HCT116 (cell line): ENCODE measurements at regions not wholly inside any gene's neighbourhood (a gene's known extent, or its start where the extent isn't known, plus 50 kb on each side); places are given as distances from the start of the nearest gene placed in this dataset.

Source experiments
- ATAC-seq: fragments of 200-7000 bp; cut with Tn5 transposase; 2 replicates; pipeline ENCODE4 v1.9.1; 2020; ENCODE audit warnings: mild to moderate bottlenecking, moderate library complexity
- BruUV-seq: library from RNA; stranded (reverse); fragments of 400-500 nt; replicated peaks from 2 replicates; lab custom pipeline; 2021; lab: Mats Ljungman, UMichigan
- CTCF ChIA-PET: fragments of 300-600 bp; sonication (Branson Sonifier 250); formaldehyde crosslinking; loops from one replicate; lab custom pipeline; 2021; ENCODE audit warnings: antibody characterized with exemption; lab: Charles Lee
- POLR2A ChIA-PET: fragments of 300-600, 350-600 bp; sonication (Branson Sonifier 250); formaldehyde crosslinking; loops from one replicate; lab custom pipeline; 2021; ENCODE audit warnings: antibody characterized with exemption; lab: Charles Lee
- RAD21 ChIA-PET, 2 experiments: fragments of 300-600 bp; sonication (Branson Sonifier 250); formaldehyde crosslinking; loops; one replicate each; lab custom pipeline; 2023; ENCODE audit warnings: low total read pairs in 2 of 2; ENCODE audit not compliant: uncharacterized antibody in 2 of 2, unreplicated experiment in 2 of 2, low non-redundant PET in 1 of 2; lab: Charles Lee
- DNase-seq: peaks from one replicate; pipeline ENCODE4 v3.0.0-alpha.2; 2010; ENCODE audit warnings: low read depth, low spot score
- H2AFZ ChIP-seq: fragments of 200-600 bp; shearing (Covaris generic), sonication (generic); 2 replicates; pipeline ENCODE4 v1.6.1; 2017; ENCODE audit warnings: low read depth, mixed run types, mixed read lengths, antibody characterized with exemption, low read length; ENCODE audit not compliant: poor library complexity, severe bottlenecking
- H3K27ac ChIP-seq: 2 replicates; pipeline ENCODE4 v1.5.1; 2012; ENCODE audit warnings: low read depth, low read length
- H3K27me3 ChIP-seq: fragments of 200-600 bp; sonication (generic); 2 replicates; pipeline ENCODE4 v1.6.1; 2016; ENCODE audit warnings: mixed run types, low read length, mixed read lengths; ENCODE audit not compliant: insufficient read depth
- H3K36me3 ChIP-seq, 2 experiments: fragments of 200-500 bp in 1 of 2; fragments of 200-600 bp in 1 of 2; sonication (Bioruptor generic) in 1 of 2; sonication (generic) in 1 of 2; 2 replicates each; pipeline versions ENCODE4 v1.5.1 to v1.6.1; 2014 to 2016; ENCODE audit warnings: low read length in 2 of 2, inconsistent platforms in 1 of 2, mixed read lengths in 1 of 2, mixed run types in 1 of 2; ENCODE audit not compliant: insufficient read depth in 2 of 2, control insufficient read depth in 1 of 2
- H3K4me1 ChIP-seq, 2 experiments: fragments of 200-600 bp in 1 of 2; sonication (generic) in 1 of 2; 2 replicates each; pipeline versions ENCODE4 v1.5.1 to v1.6.1; 2012 to 2017; ENCODE audit warnings: low read length in 2 of 2, inconsistent platforms in 1 of 2, mild to moderate bottlenecking in 1 of 2, mixed read lengths in 1 of 2, mixed run types in 1 of 2, moderate library complexity in 1 of 2; ENCODE audit not compliant: insufficient read depth in 2 of 2, control insufficient read depth in 1 of 2
- H3K4me2 ChIP-seq: fragments of 200-600 bp; sonication (generic); 2 replicates; pipeline ENCODE4 v1.6.1; 2017; ENCODE audit warnings: mixed run types, low read length, mixed read lengths
- H3K4me3 ChIP-seq, 2 experiments: fragments of 200-600 bp in 1 of 2; sonication (generic) in 1 of 2; replicated peaks in 1 of 2; 2 replicates each; pipeline ENCODE4 v1.5.1; 2011 to 2016; ENCODE audit warnings: low read length in 2 of 2, control low read depth in 1 of 2, low read depth in 1 of 2, mild to moderate bottlenecking in 1 of 2, mixed read lengths in 1 of 2, mixed run types in 1 of 2
- H3K79me2 ChIP-seq: fragments of 200-600 bp; sonication (generic); 2 replicates; pipeline ENCODE4 v1.6.1; 2017; ENCODE audit warnings: mild to moderate bottlenecking, mixed run types, low read length, moderate library complexity, mixed read lengths; ENCODE audit not compliant: insufficient read depth
- H3K9ac ChIP-seq: fragments of 200-600 bp; sonication (generic); 2 replicates; pipeline ENCODE4 v1.6.1; 2016; ENCODE audit warnings: low read length, mixed read lengths
- H3K9me2 ChIP-seq: fragments of 200-600 bp; sonication (generic), shearing (Covaris generic); 2 replicates; pipeline ENCODE4 v1.6.1; 2017; ENCODE audit warnings: mixed run types, mild to moderate bottlenecking, moderate library complexity; ENCODE audit not compliant: insufficient read depth
- H3K9me3 ChIP-seq, 2 experiments: fragments of 200-500 bp in 1 of 2; fragments of 200-600 bp in 1 of 2; sonication (Bioruptor generic) in 1 of 2; sonication (generic) in 1 of 2; 2 replicates each; pipeline ENCODE4 v1.6.1; 2014 to 2017; ENCODE audit warnings: low read length in 2 of 2, mixed read lengths in 2 of 2, inconsistent platforms in 1 of 2, low read depth in 1 of 2, mild to moderate bottlenecking in 1 of 2, mixed run types in 1 of 2, moderate library complexity in 1 of 2; ENCODE audit not compliant: control insufficient read depth in 1 of 2, insufficient read depth in 1 of 2
- H4K20me1 ChIP-seq: fragments of 200-600 bp; sonication (generic), shearing (Covaris generic); 2 replicates; pipeline ENCODE4 v1.6.1; 2017; ENCODE audit warnings: mixed run types, mild to moderate bottlenecking, moderate library complexity; ENCODE audit not compliant: insufficient read depth
- EZH2phosphoT487 ChIP-seq: fragments of 200-600 bp; IDR thresholded peaks from 2 replicates; pipeline ENCODE4 v1.6.1; 2018; ENCODE audit warnings: antibody characterized with exemption, borderline replicate concordance
- JUND ChIP-seq: IDR thresholded peaks from 2 replicates; pipeline ENCODE4 v1.6.1; 2012
- YY1 ChIP-seq: IDR thresholded peaks from 2 replicates; pipeline ENCODE4 v1.6.1; 2011; ENCODE audit warnings: low read length, low read depth, moderate library complexity, mild to moderate bottlenecking; ENCODE audit not compliant: insufficient replicate concordance; ENCODE audit errors: extremely low read depth
- ZFX ChIP-seq: fragments of 450-650 bp; IDR thresholded peaks from 2 replicates; pipeline ENCODE4 v1.6.1; 2017
- ZNF274 ChIP-seq: fragments of 200-500 bp; sonication (Bioruptor generic); IDR thresholded peaks from 2 replicates; pipeline ENCODE4 v1.6.1; 2014; ENCODE audit warnings: mild to moderate bottlenecking, low read depth, low read length, inconsistent platforms
- intact Hi-C: fragments of 100-400 bp; cut with micrococcal nuclease; formaldehyde crosslinking; loops from 2 replicates; pipeline ENCODE4 v1.10.0; 2022
- TF ChIP-seq, protein P1 (sequence below), 3 experiments: fragments of 200-600 bp in 1 of 3; sonication (generic) in 1 of 3; IDR thresholded peaks in 2 of 3; conservative IDR thresholded peaks in 1 of 3; 2 replicates each; pipeline ENCODE4 v1.5.1; 2012 to 2017; ENCODE audit warnings: low read depth in 2 of 3, low read length in 2 of 3, antibody characterized with exemption in 1 of 3, borderline replicate concordance in 1 of 3, control low read depth in 1 of 3, mild to moderate bottlenecking in 1 of 3, mixed read lengths in 1 of 3, mixed run types in 1 of 3, moderate library complexity in 1 of 3; ENCODE audit not compliant: insufficient read depth in 1 of 3

DNA sequence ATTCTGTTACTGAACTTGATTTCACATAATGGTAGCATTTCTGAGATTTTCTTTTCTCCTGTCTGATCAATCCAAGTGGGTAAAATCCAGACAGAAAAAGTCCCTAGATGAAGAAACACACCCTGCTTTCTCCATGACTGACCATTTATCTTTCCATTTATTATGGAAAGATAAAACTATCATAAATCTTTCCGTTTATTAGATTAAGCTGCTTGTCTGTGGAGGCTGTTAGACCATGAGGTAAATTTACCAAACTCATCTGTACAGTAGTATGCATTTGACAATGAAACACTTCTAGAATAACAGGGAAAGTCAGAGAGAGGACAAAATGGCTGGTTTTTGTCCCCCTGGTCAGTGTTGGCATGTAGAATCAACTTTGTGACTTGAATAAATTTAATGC is 491.2 kb upstream of the SEMA6A start:
- ChIA-PET RAD21 (no interaction called here), CTCF (no interaction called here), POLR2A (no interaction called here)
- no peak overlapping the region for H3K4me2 ChIP-seq
- H3K27ac ChIP-seq = no peak overlapping the region
- H3K4me3 ChIP-seq = no peak overlapping the region
- H3K4me1 ChIP-seq = no peaks in the 10 kb centered on the region
- H3K79me2 ChIP-seq = no peaks in the 10 kb centered on the region
- no peaks in the 10 kb centered on the region for H3K9me2 ChIP-seq
- H3K9me3 ChIP-seq = no peaks in the 10 kb centered on the region
- TF ChIP-seq ZFX (no peak), ZNF274 (no peak), YY1 (no peak), EZH2phosphoT487 (no peak)
- TF ChIP-seq, protein P1, sequence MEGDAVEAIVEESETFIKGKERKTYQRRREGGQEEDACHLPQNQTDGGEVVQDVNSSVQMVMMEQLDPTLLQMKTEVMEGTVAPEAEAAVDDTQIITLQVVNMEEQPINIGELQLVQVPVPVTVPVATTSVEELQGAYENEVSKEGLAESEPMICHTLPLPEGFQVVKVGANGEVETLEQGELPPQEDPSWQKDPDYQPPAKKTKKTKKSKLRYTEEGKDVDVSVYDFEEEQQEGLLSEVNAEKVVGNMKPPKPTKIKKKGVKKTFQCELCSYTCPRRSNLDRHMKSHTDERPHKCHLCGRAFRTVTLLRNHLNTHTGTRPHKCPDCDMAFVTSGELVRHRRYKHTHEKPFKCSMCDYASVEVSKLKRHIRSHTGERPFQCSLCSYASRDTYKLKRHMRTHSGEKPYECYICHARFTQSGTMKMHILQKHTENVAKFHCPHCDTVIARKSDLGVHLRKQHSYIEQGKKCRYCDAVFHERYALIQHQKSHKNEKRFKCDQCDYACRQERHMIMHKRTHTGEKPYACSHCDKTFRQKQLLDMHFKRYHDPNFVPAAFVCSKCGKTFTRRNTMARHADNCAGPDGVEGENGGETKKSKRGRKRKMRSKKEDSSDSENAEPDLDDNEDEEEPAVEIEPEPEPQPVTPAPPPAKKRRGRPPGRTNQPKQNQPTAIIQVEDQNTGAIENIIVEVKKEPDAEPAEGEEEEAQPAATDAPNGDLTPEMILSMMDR (IDR thresholded peaks at IDR 0.05 in 2 of 3, conservative IDR thresholded peaks at IDR 0.05 in 1 of 3; ENCODE audit: borderline replicate concordance in 1 of 3, insufficient read depth in 1 of 3, low read depth in 2 of 3, low read length in 2 of 3) = no peak
- H2AFZ ChIP-seq = no peak overlapping the region
- H3K9ac ChIP-seq = no peak overlapping the region
- intact Hi-C loops = no loop called here
- no peaks in the 10 kb centered on the region for H3K36me3 ChIP-seq
- DNase-seq (no peak), ATAC-seq (no peak)
- no peaks in the 10 kb centered on the region for H3K27me3 ChIP-seq
- no peaks in the 10 kb centered on the region for H4K20me1 ChIP-seq
- no TSS peak for BruUV-seq

DNA sequence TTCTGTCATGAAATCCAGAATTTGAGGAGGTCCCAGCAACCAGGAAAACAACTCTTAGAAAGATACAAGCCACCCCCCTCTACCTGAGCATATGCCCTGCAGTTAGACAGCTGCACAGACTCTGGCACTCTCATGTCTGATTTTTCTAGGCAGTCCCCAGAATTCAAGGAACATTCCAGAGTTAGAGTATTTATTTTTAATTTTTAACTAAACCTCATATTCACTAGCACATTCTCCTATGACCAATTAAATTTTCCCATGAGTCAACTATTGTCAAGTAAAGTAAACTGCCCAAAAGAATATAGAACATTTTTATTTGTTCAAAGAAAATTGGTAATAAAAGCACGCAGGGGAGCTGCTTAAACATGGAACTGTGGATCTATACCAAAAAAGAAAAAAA is 490.5 kb upstream of the SEMA6A start:
- POLR2A ChIA-PET = no interaction called here

More for the DNA sequence above, 490.5 kb upstream of the SEMA6A start:
- DNase-seq (no peak), ATAC-seq (no peak)
- no peak overlapping the region for H3K4me3 ChIP-seq
- H4K20me1 ChIP-seq = no peaks in the 10 kb centered on the region
- no peak overlapping the region for H2AFZ ChIP-seq
- intact Hi-C loops = no loop called here
- H3K4me2 ChIP-seq = no peak overlapping the region
- BruUV-seq = no TSS peak
- H3K9ac ChIP-seq = no peak overlapping the region
- H3K79me2 ChIP-seq = no peaks in the 10 kb centered on the region
- H3K27ac ChIP-seq = no peak overlapping the region
- CTCF ChIA-PET = no interaction called here
- no peaks in the 10 kb centered on the region for H3K9me2 ChIP-seq
- no peaks in the 10 kb centered on the region for H3K27me3 ChIP-seq
- no peaks in the 10 kb centered on the region for H3K9me3 ChIP-seq
- RAD21 ChIA-PET = no interaction called here
- no peaks in the 10 kb centered on the region for H3K4me1 ChIP-seq
- no peaks in the 10 kb centered on the region for H3K36me3 ChIP-seq
- no peak for TF ChIP-seq JUND
